ENCODE measurements at regions not wholly inside any gene's neighbourhood (a gene's known extent, or its start where the extent isn't known, plus 50 kb on each side); places are given as distances from the start of the nearest gene placed in this dataset.
"Not testable (repeated sequence)": the region's sequence is repeated elsewhere in the genome, so short reads cannot be mapped to it uniquely, and the experiment has no call there.

DNA sequence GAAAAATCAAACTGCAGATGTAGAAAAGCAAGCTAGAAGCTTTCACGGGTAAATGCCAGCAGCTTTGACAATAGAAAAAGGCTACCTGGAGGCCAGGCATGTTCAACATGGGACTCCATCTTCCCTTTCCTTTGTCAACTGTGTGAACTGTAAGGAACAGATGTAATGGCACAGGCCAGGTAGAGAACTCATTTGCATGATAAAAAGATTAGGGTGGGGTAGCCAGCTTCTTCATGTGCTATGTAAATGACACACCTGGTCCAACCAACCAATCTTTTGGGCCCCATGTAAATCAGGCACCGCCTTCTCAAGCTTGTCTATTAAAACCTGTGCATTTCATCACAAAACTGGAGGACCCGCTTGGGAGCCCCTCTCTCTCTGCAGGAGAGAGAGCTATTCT lies 686.5 kb upstream of the GOLIM4 start:
- H3K27me3 ChIP-seq (replicated peaks; ENCODE audit: insufficient read depth), result no peaks in the 10 kb centered on the region
- DNase-seq (ENCODE audit: low spot score), result no peak
- no peaks in the 10 kb centered on the region for H3K4me1 ChIP-seq (ENCODE audit: control insufficient read depth in 1 of 2, low read depth in 2 of 2)
- H3K4me3 ChIP-seq, result no peak overlapping the region
- H3K27ac ChIP-seq, result no peak overlapping the region
- H3K9me3 ChIP-seq, result no peaks in the 10 kb centered on the region
- no peak for ATAC-seq (ENCODE audit: insufficient number of reproducible peaks, low FRiP score, low read depth)
- no peaks in the 10 kb centered on the region for H3K36me3 ChIP-seq
- TF ChIP-seq, protein P1, sequence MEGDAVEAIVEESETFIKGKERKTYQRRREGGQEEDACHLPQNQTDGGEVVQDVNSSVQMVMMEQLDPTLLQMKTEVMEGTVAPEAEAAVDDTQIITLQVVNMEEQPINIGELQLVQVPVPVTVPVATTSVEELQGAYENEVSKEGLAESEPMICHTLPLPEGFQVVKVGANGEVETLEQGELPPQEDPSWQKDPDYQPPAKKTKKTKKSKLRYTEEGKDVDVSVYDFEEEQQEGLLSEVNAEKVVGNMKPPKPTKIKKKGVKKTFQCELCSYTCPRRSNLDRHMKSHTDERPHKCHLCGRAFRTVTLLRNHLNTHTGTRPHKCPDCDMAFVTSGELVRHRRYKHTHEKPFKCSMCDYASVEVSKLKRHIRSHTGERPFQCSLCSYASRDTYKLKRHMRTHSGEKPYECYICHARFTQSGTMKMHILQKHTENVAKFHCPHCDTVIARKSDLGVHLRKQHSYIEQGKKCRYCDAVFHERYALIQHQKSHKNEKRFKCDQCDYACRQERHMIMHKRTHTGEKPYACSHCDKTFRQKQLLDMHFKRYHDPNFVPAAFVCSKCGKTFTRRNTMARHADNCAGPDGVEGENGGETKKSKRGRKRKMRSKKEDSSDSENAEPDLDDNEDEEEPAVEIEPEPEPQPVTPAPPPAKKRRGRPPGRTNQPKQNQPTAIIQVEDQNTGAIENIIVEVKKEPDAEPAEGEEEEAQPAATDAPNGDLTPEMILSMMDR (IDR thresholded peaks at IDR 0.05), result no peak

DNA sequence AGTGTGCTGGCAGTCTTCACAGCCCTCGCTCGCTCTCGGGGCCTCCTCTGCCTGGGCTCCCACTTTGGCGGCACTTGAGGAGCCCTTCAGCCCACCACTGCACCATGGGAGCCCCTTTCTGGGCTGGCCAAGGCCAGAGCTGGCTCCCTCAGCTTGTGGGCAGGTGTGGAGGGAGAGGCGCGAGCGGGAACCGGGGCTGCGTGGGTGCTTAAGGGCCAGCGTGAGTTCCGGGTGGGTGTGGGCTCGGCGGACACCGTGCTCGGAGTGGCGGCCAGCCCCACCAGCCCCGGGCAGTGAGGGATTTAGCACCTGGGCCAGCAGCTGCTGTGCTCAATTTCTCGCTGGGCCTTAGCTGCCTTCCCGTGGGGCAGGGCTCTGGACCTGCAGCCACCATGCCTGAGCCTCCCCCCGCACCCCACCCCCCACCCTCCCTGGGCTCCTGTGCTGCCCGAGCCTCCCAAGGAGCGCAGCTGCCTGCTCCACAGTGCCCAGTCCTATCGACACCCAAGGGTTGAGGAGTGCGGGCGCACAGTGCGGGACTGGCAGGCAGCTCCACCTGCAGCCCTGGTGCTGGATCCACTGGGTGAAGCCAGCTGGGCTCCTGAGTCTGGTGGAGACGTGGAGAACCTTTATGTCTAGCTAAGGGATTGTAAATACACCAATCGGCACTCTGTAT lies 684.4 kb upstream of the GOLIM4 start:
- H3K36me3 ChIP-seq; H3K27ac ChIP-seq; ATAC-seq (ENCODE audit: insufficient number of reproducible peaks, low FRiP score, low read depth); H3K9me3 ChIP-seq; H3K4me3 ChIP-seq; DNase-seq (ENCODE audit: low spot score); H3K27me3 ChIP-seq (replicated peaks; ENCODE audit: insufficient read depth); H3K4me1 ChIP-seq (ENCODE audit: control insufficient read depth in 1 of 2, low read depth in 2 of 2): not testable (repeated sequence)

DNA sequence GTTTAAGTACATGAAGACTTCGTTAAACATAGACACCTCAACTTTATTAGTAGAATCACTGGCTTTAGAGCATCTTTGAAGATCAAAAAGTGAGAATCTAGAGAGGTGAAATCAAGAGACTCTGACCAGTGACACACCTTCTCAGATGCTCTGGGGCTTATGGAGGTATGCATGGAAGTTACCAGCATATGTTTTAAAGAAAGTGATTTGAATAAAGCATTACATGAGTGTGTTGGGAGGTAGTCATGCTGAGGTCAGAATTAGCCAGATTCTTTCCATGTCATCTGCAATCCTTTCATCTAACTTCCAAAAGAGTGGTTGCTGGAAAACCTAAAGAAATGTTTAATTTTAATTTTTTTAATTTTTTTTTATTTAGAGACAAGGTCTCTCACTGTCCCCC lies 658.0 kb upstream of the GOLIM4 start:
- ATAC-seq (ENCODE audit: insufficient number of reproducible peaks, low FRiP score, low read depth) (no peak), DNase-seq (ENCODE audit: low spot score) (no peak)
- Histone ChIP-seq H3K27ac (no peak overlapping the region), H3K36me3 (no peaks in the 10 kb centered on the region), H3K4me1 (ENCODE audit: control insufficient read depth in 1 of 2, low read depth in 2 of 2) (no peaks in the 10 kb centered on the region), H3K27me3 (replicated peaks; ENCODE audit: insufficient read depth) (no peaks in the 10 kb centered on the region), H3K4me3 (no peak overlapping the region), H3K9me3 (no peaks in the 10 kb centered on the region)
- TF ChIP-seq, protein P1 (IDR thresholded peaks at IDR 0.05), result no peak

DNA sequence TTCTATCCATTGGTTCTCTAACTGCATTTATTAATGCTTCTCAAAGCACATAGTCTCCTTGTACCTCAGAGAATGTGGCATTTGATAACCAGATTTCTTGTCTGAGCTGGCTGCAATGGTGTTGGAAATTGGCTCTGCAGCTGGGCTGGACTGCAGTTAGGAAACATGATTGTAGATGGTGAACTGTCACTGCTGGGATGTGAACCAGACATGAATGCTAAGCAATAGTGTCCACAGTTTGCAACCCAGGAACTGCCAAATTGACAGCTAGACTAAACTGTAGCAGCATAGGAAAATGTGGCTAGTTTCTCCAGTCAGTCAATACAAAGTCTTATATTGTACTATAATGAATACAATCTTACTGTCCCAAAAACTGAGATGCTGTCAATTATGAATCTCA lies 656.6 kb upstream of the GOLIM4 start:
- H3K4me3 ChIP-seq, result no peak overlapping the region
- no peaks in the 10 kb centered on the region for H3K4me1 ChIP-seq (ENCODE audit: control insufficient read depth in 1 of 2, low read depth in 2 of 2)
- H3K36me3 ChIP-seq, result no peaks in the 10 kb centered on the region
- no peak for ATAC-seq (ENCODE audit: insufficient number of reproducible peaks, low FRiP score, low read depth)
- H3K27me3 ChIP-seq (replicated peaks; ENCODE audit: insufficient read depth), result no peaks in the 10 kb centered on the region
- no peak overlapping the region for H3K27ac ChIP-seq
- TF ChIP-seq, protein P1 (IDR thresholded peaks at IDR 0.05), result no peak
- DNase-seq (ENCODE audit: low spot score), result no peak
- no peaks in the 10 kb centered on the region for H3K9me3 ChIP-seq

DNA sequence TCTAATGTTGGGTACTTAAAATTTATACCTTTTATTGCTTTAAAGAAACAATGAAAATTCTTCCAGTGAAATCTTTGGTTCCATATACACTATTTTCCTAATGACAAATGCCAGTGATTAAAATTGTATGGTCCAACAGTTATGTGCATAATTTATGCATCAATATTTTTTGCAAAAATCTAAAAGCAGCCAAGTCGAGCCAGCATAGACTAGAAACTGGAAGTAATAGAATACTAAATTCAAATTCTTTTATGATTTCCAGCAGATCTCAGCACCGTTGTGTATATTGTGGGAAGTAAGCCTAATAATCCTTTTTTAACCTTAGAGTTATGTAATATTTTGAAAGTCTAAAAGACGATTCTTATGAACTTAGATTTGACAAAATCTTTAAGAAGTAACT lies 652.0 kb upstream of the GOLIM4 start:
- Histone ChIP-seq H3K27ac (no peak overlapping the region), H3K27me3 (replicated peaks; ENCODE audit: insufficient read depth) (no peaks in the 10 kb centered on the region), H3K9me3 (no peaks in the 10 kb centered on the region), H3K4me1 (ENCODE audit: control insufficient read depth in 1 of 2, low read depth in 2 of 2) (no peaks in the 10 kb centered on the region), H3K36me3 (no peaks in the 10 kb centered on the region), H3K4me3 (no peak overlapping the region)
- TF ChIP-seq, protein P1 (IDR thresholded peaks at IDR 0.05), result no peak
- DNase-seq (ENCODE audit: low spot score), result no peak
- no peak for ATAC-seq (ENCODE audit: insufficient number of reproducible peaks, low FRiP score, low read depth)
